ENCODE measurements at regions not wholly inside any gene's neighbourhood (a gene's known extent, or its start where the extent isn't known, plus 50 kb on each side); places are given as distances from the start of the nearest gene placed in this dataset.

GRCh38 chr10:53064614-53065013 is 292.0 kb upstream of the MBL2 start:
- TF ChIP-seq POLR2A (IDR thresholded peaks at IDR 0.05) (no peak), CTCF (IDR thresholded peaks at IDR 0.05) (no peak)
